GM18909 (cell line): ENCODE measurements at regions not wholly inside any gene's neighbourhood (a gene's known extent, or its start where the extent isn't known, plus 50 kb on each side); places are given as distances from the start of the nearest gene placed in this dataset.
"Not testable (repeated sequence)": the region's sequence is repeated elsewhere in the genome, so short reads cannot be mapped to it uniquely, and the experiment has no call there.

Experiments
- ATAC-seq: cut with Tn5 transposase; IDR thresholded peaks from one replicate; pipeline ENCODE4 v1.9.1; 2021; ENCODE audit warnings: mild to moderate bottlenecking; ENCODE audit not compliant: unreplicated experiment, poor library complexity

GRCh38 chrX:13226214-13226613 lies 93.6 kb downstream of the ATXN3L start:
- no peak for ATAC-seq

- no peak for ATAC-seq
Observed at GRCh38 chrX:13223868-13224567, 95.8 kb downstream of the ATXN3L start.

- ATAC-seq: no peak
Observed at GRCh38 chrX:13220916-13221315, 98.9 kb downstream of the ATXN3L start.

- no peak for ATAC-seq
Observed at GRCh38 chrX:13219991-13220764, 99.7 kb downstream of the ATXN3L start.

- ATAC-seq: no peak
Observed at GRCh38 chrX:13218758-13219157, 101.1 kb downstream of the ATXN3L start.

GRCh38 chrX:13216139-13216538 lies 103.7 kb downstream of the ATXN3L start:
- no peak for ATAC-seq

GRCh38 chrX:13215729-13216128 lies 104.1 kb downstream of the ATXN3L start:
- ATAC-seq: no peak

GRCh38 chrX:13212191-13212651 lies 107.6 kb downstream of the ATXN3L start:
- ATAC-seq: no peak

GRCh38 chrX:13210142-13210541 lies 109.7 kb downstream of the ATXN3L start:
- ATAC-seq: not testable (repeated sequence)

- ATAC-seq: not testable (repeated sequence)
Observed at GRCh38 chrX:13209704-13210103, 110.1 kb downstream of the ATXN3L start.

- no peak for ATAC-seq
Observed at GRCh38 chrX:13208281-13208935, 111.4 kb downstream of the ATXN3L start.

- no peak for ATAC-seq
Observed at GRCh38 chrX:13203271-13203670, 116.6 kb downstream of the ATXN3L start.

- ATAC-seq: no peak
Observed at GRCh38 chrX:13201605-13202219, 118.1 kb downstream of the ATXN3L start.

- ATAC-seq: no peak
Observed at GRCh38 chrX:13200398-13200797, 119.5 kb downstream of the ATXN3L start.

GRCh38 chrX:13198762-13199064 lies 121.1 kb downstream of the ATXN3L start:
- no peak for ATAC-seq

GRCh38 chrX:13198056-13198761 lies 121.6 kb downstream of the ATXN3L start:
- no peak for ATAC-seq

GRCh38 chrX:13196782-13197181 lies 123.1 kb downstream of the ATXN3L start:
- no peak for ATAC-seq

GRCh38 chrX:13195340-13195739 lies 124.5 kb downstream of the ATXN3L start:
- ATAC-seq: no peak

GRCh38 chrX:13194291-13195103 lies 125.4 kb downstream of the ATXN3L start:
- no peak for ATAC-seq
